Immature natural killer cell (primary cell): ENCODE measurements at regions not wholly inside any gene's neighbourhood (a gene's known extent, or its start where the extent isn't known, plus 50 kb on each side); places are given as distances from the start of the nearest gene placed in this dataset.

Source experiments
- DNase-seq, 3 donors: peaks; one replicate each; pipeline ENCODE4 v3.0.0; 2022; ENCODE audit warnings: mixed read lengths in 1 of 3
- H3K27ac Mint-ChIP-seq, 6 donors: one replicate each; pipeline ENCODE4 v1.8.0; 2020; ENCODE audit warnings: mixed read lengths in 6 of 6, mild to moderate bottlenecking in 5 of 6, inconsistent platforms in 4 of 6, moderate library complexity in 3 of 6
- H3K27me3 Mint-ChIP-seq, 3 donors: one replicate each; pipeline ENCODE4 v1.8.0; 2020 to 2021; ENCODE audit warnings: low read depth in 3 of 3, mild to moderate bottlenecking in 3 of 3, mixed read lengths in 3 of 3, moderate library complexity in 3 of 3, inconsistent platforms in 1 of 3
- H3K36me3 Mint-ChIP-seq, 3 donors: one replicate each; pipeline ENCODE4 v1.8.0; 2020; ENCODE audit warnings: mixed read lengths in 3 of 3, inconsistent platforms in 2 of 3, mild to moderate bottlenecking in 2 of 3
- H3K4me1 Mint-ChIP-seq, 2 donors: one replicate each; pipeline ENCODE4 v1.8.0; 2020; ENCODE audit warnings: inconsistent platforms in 2 of 2, mild to moderate bottlenecking in 2 of 2, mixed read lengths in 2 of 2, moderate library complexity in 1 of 2
- H3K4me3 Mint-ChIP-seq, 5 donors: one replicate each; pipeline ENCODE4 v1.8.0; 2020; ENCODE audit warnings: mild to moderate bottlenecking in 5 of 5, mixed read lengths in 5 of 5, inconsistent platforms in 3 of 5, moderate library complexity in 3 of 5
- H3K9me3 Mint-ChIP-seq, 6 donors: one replicate each; pipeline ENCODE4 v1.8.0; 2020; ENCODE audit warnings: mild to moderate bottlenecking in 6 of 6, mixed read lengths in 6 of 6, inconsistent platforms in 4 of 6, moderate library complexity in 3 of 6

- Mint-ChIP-seq H3K9me3 (peaks cover 10 to 21% (median 13%) of the 10 kb centered on the region in 6 donors), H3K27ac (no peak overlapping the region), H3K4me1 (no peaks in the 10 kb centered on the region), H3K27me3 (peaks cover 0 to 1% (median 1%) of the 10 kb centered on the region in 3 donors), H3K36me3 (no peaks in the 10 kb centered on the region), H3K4me3 (no peak overlapping the region)
- no peak for DNase-seq
Observed at GRCh38 chr3:104537323-104537722, 829.4 kb upstream of the ALCAM start.

DNA sequence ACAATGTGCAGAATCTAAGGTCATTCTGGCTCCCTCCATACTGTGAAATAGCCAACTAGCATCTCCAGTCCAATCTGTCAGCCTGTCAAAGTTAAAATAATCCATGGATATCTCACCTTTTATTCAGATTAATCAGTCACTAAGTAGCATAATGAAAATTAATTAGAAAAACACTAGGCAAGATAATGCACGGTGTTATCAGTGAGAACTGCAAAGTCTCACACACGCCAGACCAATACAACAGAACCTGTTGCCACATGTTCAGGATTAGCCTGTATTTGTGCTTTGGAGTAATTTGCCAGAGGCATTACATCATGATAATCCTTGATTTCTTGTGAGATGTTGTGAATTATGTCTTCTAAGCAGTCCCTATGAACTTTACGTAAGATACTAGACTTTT is 820.4 kb upstream of the ALCAM start:
- Mint-ChIP-seq H3K9me3 (peaks cover 0 to 13% (median 4%) of the 10 kb centered on the region in 6 donors), H3K36me3 (no peaks in the 10 kb centered on the region)

GRCh38 chr3:104547031-104547430 is 819.7 kb upstream of the ALCAM start:
- DNase-seq, result no peak
- peaks cover 0 to 13% (median 4%) of the 10 kb centered on the region in 6 donors for H3K9me3 Mint-ChIP-seq
- no peak overlapping the region for H3K27ac Mint-ChIP-seq
- no peaks in the 10 kb centered on the region for H3K36me3 Mint-ChIP-seq
- H3K4me1 Mint-ChIP-seq, result no peaks in the 10 kb centered on the region
- H3K4me3 Mint-ChIP-seq, result no peak overlapping the region
- no peaks in the 10 kb centered on the region for H3K27me3 Mint-ChIP-seq

More for the DNA sequence above, 820.4 kb upstream of the ALCAM start:
- Mint-ChIP-seq H3K4me1 (no peaks in the 10 kb centered on the region), H3K27me3 (no peaks in the 10 kb centered on the region), H3K27ac (no peak overlapping the region), H3K4me3 (no peak overlapping the region)
- no peak for DNase-seq

DNA sequence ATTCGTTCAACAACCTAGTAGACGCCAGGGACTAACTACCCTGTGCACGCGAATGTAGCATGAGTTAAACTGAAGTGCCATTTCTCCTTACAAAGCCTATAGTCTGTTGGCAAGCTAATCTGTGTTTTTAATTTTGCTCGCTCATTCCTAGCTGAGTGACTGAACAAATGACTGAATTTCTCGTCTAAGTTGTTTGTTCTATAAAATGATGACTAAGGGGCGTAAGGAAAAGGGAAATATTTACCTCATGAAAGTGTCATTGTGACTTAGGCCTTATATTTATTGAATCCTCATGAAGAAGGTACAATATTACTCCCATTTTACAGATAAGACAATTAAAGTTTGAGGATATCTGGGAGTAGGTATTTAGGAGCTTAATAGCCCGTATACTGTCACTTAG is 818.3 kb upstream of the ALCAM start:
- Mint-ChIP-seq H3K4me1 (no peaks in the 10 kb centered on the region), H3K9me3 (peaks cover 0 to 13% (median 4%) of the 10 kb centered on the region in 6 donors), H3K27ac (no peak overlapping the region), H3K27me3 (no peaks in the 10 kb centered on the region), H3K36me3 (no peaks in the 10 kb centered on the region), H3K4me3 (no peak overlapping the region)
- no peak for DNase-seq

GRCh38 chr3:104549099-104549714 is 817.5 kb upstream of the ALCAM start:
- H3K4me1 Mint-ChIP-seq, result no peaks in the 10 kb centered on the region

GRCh38 chr3:104553121-104553520 is 813.6 kb upstream of the ALCAM start:
- Mint-ChIP-seq H3K4me3 (no peak overlapping the region), H3K36me3 (no peaks in the 10 kb centered on the region), H3K27me3 (peaks cover 0 to 2% (median 1%) of the 10 kb centered on the region in 3 donors), H3K9me3 (peaks cover 0 to 11% (median under 1%) of the 10 kb centered on the region in 6 donors), H3K27ac (no peak overlapping the region), H3K4me1 (no peaks in the 10 kb centered on the region)
- no peak for DNase-seq

More at GRCh38 chr3:104549099-104549714, 817.5 kb upstream of the ALCAM start:
- no peak overlapping the region for H3K27ac Mint-ChIP-seq
- peaks cover 0 to 14% (median 4%) of the 10 kb centered on the region in 6 donors for H3K9me3 Mint-ChIP-seq
- H3K4me3 Mint-ChIP-seq, result no peak overlapping the region
- no peak for DNase-seq
- peaks cover 0 to under 1% (median 0%) of the 10 kb centered on the region in 3 donors for H3K27me3 Mint-ChIP-seq
- H3K36me3 Mint-ChIP-seq, result no peaks in the 10 kb centered on the region

- Mint-ChIP-seq H3K4me3 (no peak overlapping the region), H3K36me3 (no peaks in the 10 kb centered on the region), H3K9me3 (peaks cover 0 to 5% (median under 1%) of the 10 kb centered on the region in 6 donors), H3K27me3 (peaks cover 0 to 2% (median 1%) of the 10 kb centered on the region in 3 donors), H3K27ac (no peak overlapping the region), H3K4me1 (no peaks in the 10 kb centered on the region)
- no peak for DNase-seq
Observed at GRCh38 chr3:104554425-104554824, 812.3 kb upstream of the ALCAM start.

DNA sequence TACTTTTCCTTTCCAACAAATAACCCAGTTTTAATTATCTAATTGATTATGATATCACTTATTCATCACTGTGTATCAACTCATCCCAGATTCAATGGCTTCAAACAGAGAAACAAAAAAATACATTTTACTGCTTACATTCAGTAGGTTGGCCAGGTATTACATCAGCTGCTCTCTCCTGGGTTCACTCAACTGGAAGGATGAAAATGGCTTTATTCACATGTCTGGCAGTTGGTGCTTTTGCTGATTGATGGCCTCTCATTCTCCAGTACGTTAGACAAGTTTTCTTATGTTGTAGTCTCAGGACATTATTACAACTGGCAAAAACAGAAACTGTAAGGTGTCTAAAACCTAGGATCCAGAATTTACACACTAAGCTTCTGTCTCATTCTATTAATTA is 811.0 kb upstream of the ALCAM start:
- H3K27me3 Mint-ChIP-seq, result peaks cover 0 to 2% (median 1%) of the 10 kb centered on the region in 3 donors
- H3K9me3 Mint-ChIP-seq, result peaks cover 0 to 5% (median under 1%) of the 10 kb centered on the region in 6 donors
- no peak for DNase-seq
- H3K4me3 Mint-ChIP-seq, result no peak overlapping the region
- H3K4me1 Mint-ChIP-seq, result no peaks in the 10 kb centered on the region
- H3K27ac Mint-ChIP-seq, result no peak overlapping the region
- H3K36me3 Mint-ChIP-seq, result no peaks in the 10 kb centered on the region

GRCh38 chr3:104556372-104557078 is 810.2 kb upstream of the ALCAM start:
- H3K4me3 Mint-ChIP-seq, result no peak overlapping the region
- H3K9me3 Mint-ChIP-seq, result peaks cover 0 to 5% (median under 1%) of the 10 kb centered on the region in 6 donors
- H3K36me3 Mint-ChIP-seq, result no peaks in the 10 kb centered on the region
- H3K27me3 Mint-ChIP-seq, result peaks cover 0 to 2% (median 1%) of the 10 kb centered on the region in 3 donors
- H3K27ac Mint-ChIP-seq, result no peak overlapping the region
- no peaks in the 10 kb centered on the region for H3K4me1 Mint-ChIP-seq
- peak in 1 of 3 donors; percentile 3 for DNase-seq

DNA sequence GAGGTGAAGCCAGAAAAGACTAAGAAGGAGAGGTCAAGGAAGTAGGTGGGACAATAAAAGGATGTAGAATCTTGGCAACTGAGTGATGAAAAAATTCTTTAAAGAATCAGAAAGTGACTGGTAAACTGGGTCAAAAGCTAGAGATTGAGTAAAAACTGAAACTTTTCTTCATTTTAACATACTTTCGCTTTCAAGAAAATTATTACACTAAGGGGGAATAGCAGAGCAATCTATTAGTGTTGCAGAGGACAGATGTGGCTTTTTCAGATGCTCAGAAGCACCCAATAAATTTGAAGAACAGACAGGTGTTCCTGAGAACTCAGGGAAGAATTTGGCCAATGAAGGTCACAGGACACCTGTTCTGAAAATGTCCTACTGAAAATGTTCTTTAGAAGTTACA is 805.4 kb upstream of the ALCAM start:
- Mint-ChIP-seq H3K4me1 (no peaks in the 10 kb centered on the region), H3K9me3 (peaks cover 0 to 4% (median 0%) of the 10 kb centered on the region in 6 donors), H3K4me3 (no peak overlapping the region), H3K27ac (no peak overlapping the region), H3K27me3 (peaks cover 0 to under 1% (median 0%) of the 10 kb centered on the region in 3 donors), H3K36me3 (no peaks in the 10 kb centered on the region)
- DNase-seq, result no peak

DNA sequence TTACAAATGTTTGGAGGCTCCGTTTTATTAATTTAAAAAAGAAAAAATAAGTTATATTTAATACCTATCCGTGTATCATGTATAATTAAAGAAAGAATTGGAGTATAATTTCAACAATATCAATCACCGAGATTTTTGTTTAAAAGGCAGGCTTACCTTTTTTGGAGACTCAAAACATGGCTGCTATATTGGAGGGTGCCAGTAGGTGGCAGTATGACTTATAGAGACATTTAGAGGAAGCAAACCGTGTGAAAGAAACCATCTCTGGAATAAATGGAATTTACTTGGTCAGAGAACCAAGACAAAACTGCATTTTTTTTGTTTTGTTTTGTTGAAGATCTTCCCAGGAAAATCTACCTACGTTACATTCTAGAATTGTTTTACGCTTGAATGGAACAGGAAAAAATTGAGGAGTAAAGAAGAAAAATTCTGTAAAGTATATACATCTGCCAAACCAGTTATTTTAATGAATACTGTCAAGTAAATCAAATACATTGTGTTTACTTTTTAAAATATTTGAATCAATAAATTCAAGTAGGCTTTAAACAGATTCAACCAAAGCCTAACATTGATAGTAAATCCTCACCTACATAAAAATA is 802.6 kb upstream of the ALCAM start:
- peak; percentile 8 to 37 (median 9) for DNase-seq
- H3K27me3 Mint-ChIP-seq, result peaks cover 0 to 2% (median 0%) of the 10 kb centered on the region in 3 donors
- no peaks in the 10 kb centered on the region for H3K36me3 Mint-ChIP-seq

GRCh38 chr3:104566054-104566453 is 800.7 kb upstream of the ALCAM start:
- Mint-ChIP-seq H3K27ac (no peak overlapping the region), H3K36me3 (no peaks in the 10 kb centered on the region), H3K4me1 (no peaks in the 10 kb centered on the region), H3K27me3 (peaks cover 0 to 2% (median 0%) of the 10 kb centered on the region in 3 donors), H3K4me3 (no peak overlapping the region), H3K9me3 (peaks cover 0 to 2% (median 0%) of the 10 kb centered on the region in 6 donors)
- DNase-seq, result no peak

More for the DNA sequence above, 802.6 kb upstream of the ALCAM start:
- H3K4me1 Mint-ChIP-seq, result no peaks in the 10 kb centered on the region
- no peaks in the 10 kb centered on the region for H3K9me3 Mint-ChIP-seq
- H3K4me3 Mint-ChIP-seq, result no peak overlapping the region
- no peak overlapping the region for H3K27ac Mint-ChIP-seq

DNA sequence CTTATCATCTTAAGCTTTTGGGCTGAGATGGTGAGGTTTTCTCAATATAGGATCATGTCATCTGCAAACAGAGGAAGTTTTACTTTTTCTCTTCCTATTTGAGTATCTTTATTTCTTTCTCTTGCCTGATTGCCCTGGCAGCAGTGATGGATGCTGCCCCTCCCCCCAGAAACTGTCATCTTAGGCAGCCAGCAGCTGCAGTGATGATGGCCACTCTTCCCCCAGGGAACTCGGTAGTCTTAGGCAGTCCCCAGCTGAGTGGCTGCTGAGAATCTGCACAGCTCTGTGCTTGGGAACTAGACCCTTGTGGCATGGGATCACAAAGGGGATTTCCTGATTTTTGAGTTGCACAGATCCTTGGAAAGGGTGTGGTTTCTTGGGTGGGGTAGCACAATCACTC is 791.1 kb upstream of the ALCAM start:
- no peaks in the 10 kb centered on the region for H3K36me3 Mint-ChIP-seq
- peaks cover 8 to 57% (median 30%) of the 10 kb centered on the region in 6 donors for H3K9me3 Mint-ChIP-seq
- DNase-seq, result no peak
- H3K27me3 Mint-ChIP-seq, result peaks cover 0 to 2% (median 0%) of the 10 kb centered on the region in 3 donors
- H3K4me3 Mint-ChIP-seq, result no peak overlapping the region
- no peak overlapping the region for H3K27ac Mint-ChIP-seq
- no peaks in the 10 kb centered on the region for H3K4me1 Mint-ChIP-seq

- H3K27me3 Mint-ChIP-seq, result peaks cover 0 to 2% (median 0%) of the 10 kb centered on the region in 3 donors
Observed at GRCh38 chr3:104578558-104578957, 788.2 kb upstream of the ALCAM start.

More at GRCh38 chr3:104578558-104578957, 788.2 kb upstream of the ALCAM start:
- Mint-ChIP-seq H3K27ac (no peak overlapping the region), H3K4me3 (no peak overlapping the region), H3K9me3 (peaks cover 9 to 57% (median 30%) of the 10 kb centered on the region in 6 donors), H3K4me1 (no peaks in the 10 kb centered on the region), H3K36me3 (no peaks in the 10 kb centered on the region)
- no peak for DNase-seq
